ENCODE measurements at regions not wholly inside any gene's neighbourhood (a gene's known extent, or its start where the extent isn't known, plus 50 kb on each side); places are given as distances from the start of the nearest gene placed in this dataset.
"Not testable (repeated sequence)": the region's sequence is repeated elsewhere in the genome, so short reads cannot be mapped to it uniquely, and the experiment has no call there.

GRCh38 chr16:88199296-88200153 lies 183.2 kb upstream of the ZNF469 start:
- TF ChIP-seq CTCF (IDR thresholded peaks at IDR 0.05; ENCODE audit: extremely low read depth in 1 of 2, insufficient read depth in 1 of 2, low read depth in 1 of 2, low read length in 2 of 2); POLR2A (IDR thresholded peaks at IDR 0.05; ENCODE audit: low read depth, low read length); MAX (IDR thresholded peaks at IDR 0.05; ENCODE audit: insufficient read depth, insufficient read length); EZH2 (IDR thresholded peaks at IDR 0.05; ENCODE audit: borderline replicate concordance, low read depth, low read length, severe bottlenecking); POLR2AphosphoS5 (IDR thresholded peaks at IDR 0.05; ENCODE audit: insufficient read depth, low read depth, low read length); GATA2 (IDR thresholded peaks at IDR 0.05; ENCODE audit: insufficient read depth, insufficient read length, low read depth, low read length); MYC (IDR thresholded peaks at IDR 0.05; ENCODE audit: low read depth, low read length); JUN (IDR thresholded peaks at IDR 0.05; ENCODE audit: borderline replicate concordance, insufficient read depth, insufficient read length, low read depth): not testable (repeated sequence)
